Loucy (cell line): ENCODE measurements at regions not wholly inside any gene's neighbourhood (a gene's known extent, or its start where the extent isn't known, plus 50 kb on each side); places are given as distances from the start of the nearest gene placed in this dataset.

Experiments used
- H2AFZ ChIP-seq: fragments of 200-600 bp; sonication (generic); 2 replicates; pipeline ENCODE4 v1.6.0; 2016; ENCODE audit warnings: antibody characterized with exemption, mild to moderate bottlenecking, low read length, moderate library complexity
- H3F3A ChIP-seq: fragments of 200-600 bp; 2 replicates; pipeline ENCODE4 v1.6.0; 2016; ENCODE audit warnings: antibody characterized with exemption, low read depth, mild to moderate bottlenecking
- H3K27me3 ChIP-seq: fragments of 200-600 bp; sonication (generic); 2 replicates; pipeline ENCODE4 v1.6.1; 2014; ENCODE audit warnings: low read length, mild to moderate bottlenecking; ENCODE audit not compliant: insufficient read depth, poor library complexity, severe bottlenecking
- H3K36me3 ChIP-seq: fragments of 200-600 bp; sonication (generic); 2 replicates; pipeline ENCODE4 v1.6.1; 2016; ENCODE audit warnings: low read length; ENCODE audit not compliant: insufficient read depth
- H3K4me1 ChIP-seq: fragments of 200-600 bp; sonication (generic); 2 replicates; pipeline ENCODE4 v1.5.1; 2014; ENCODE audit warnings: low read length, mild to moderate bottlenecking; ENCODE audit not compliant: insufficient read depth, poor library complexity, severe bottlenecking
- H3K4me2 ChIP-seq: fragments of 200-600 bp; sonication (generic); 2 replicates; pipeline ENCODE4 v1.6.0; 2014; ENCODE audit warnings: antibody characterized with exemption, low read length, low read depth, mild to moderate bottlenecking; ENCODE audit not compliant: poor library complexity, severe bottlenecking
- H3K4me3 ChIP-seq: fragments of 200-600 bp; sonication (generic); 2 replicates; pipeline ENCODE4 v1.5.1; 2014; ENCODE audit warnings: low read length, mild to moderate bottlenecking, mixed read lengths; ENCODE audit not compliant: poor library complexity, severe bottlenecking
- H3K79me2 ChIP-seq: fragments of 200-600 bp; sonication (generic); 2 replicates; pipeline ENCODE4 v1.6.1; 2014; ENCODE audit warnings: low read length; ENCODE audit not compliant: insufficient read depth
- H3K9ac ChIP-seq: fragments of 200-600 bp; sonication (generic); 2 replicates; pipeline ENCODE4 v1.6.0; 2014; ENCODE audit warnings: mild to moderate bottlenecking, low read depth, low read length, moderate library complexity; ENCODE audit not compliant: poor library complexity, severe bottlenecking
- H3K9me2 ChIP-seq: fragments of 200-600 bp; sonication (generic); replicated peaks from 2 replicates; pipeline ENCODE4 v1.6.1; 2016; ENCODE audit warnings: low read depth, low read length, mixed read lengths
- H3K9me3 ChIP-seq: fragments of 200-600 bp; sonication (generic); 2 replicates; pipeline ENCODE4 v1.6.1; 2014; ENCODE audit warnings: mild to moderate bottlenecking, antibody characterized with exemption, low read length, low read depth; ENCODE audit not compliant: insufficient read depth
- H4K20me1 ChIP-seq: fragments of 200-600 bp; sonication (generic); 2 replicates; pipeline ENCODE4 v1.6.0; 2014; ENCODE audit warnings: antibody characterized with exemption, low read length, mild to moderate bottlenecking; ENCODE audit not compliant: insufficient read depth, poor library complexity, severe bottlenecking
- EZH2phosphoT487 ChIP-seq: fragments of 200-600 bp; IDR thresholded peaks from 2 replicates; pipeline ENCODE4 v1.6.1; 2018; ENCODE audit warnings: antibody characterized with exemption, mild to moderate bottlenecking, moderate library complexity, borderline replicate concordance
- TF ChIP-seq, protein P1 (sequence below): fragments of 200-600 bp; sonication (generic); conservative IDR thresholded peaks from 2 replicates; pipeline ENCODE4 v1.5.1; 2014; ENCODE audit warnings: mild to moderate bottlenecking, antibody characterized with exemption, low read length

DNA sequence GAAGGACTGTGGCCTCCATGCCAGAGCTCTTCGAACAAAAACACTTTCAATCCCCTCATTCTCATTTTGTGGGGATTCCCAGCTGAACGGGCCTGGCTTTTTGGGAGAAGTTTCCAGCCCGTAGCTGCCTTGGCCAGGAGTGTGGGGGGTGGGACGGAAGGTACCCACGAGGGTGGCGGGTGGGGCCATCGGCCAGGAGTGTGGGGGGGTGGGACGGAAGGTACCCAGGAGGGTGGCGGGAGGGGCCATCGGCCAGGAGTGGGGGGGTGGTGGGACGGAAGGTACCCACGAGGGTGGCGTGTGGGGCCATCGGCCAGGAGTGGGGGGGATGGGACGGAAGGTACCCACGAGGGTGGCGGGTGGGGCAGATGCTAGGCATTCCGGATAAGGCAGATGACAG lies 71.7 kb upstream of the ZBTB18 start:
- Histone ChIP-seq H3K9me3 (no peaks in the 10 kb centered on the region), H3K9ac (no peak overlapping the region), H3K27me3 (no peaks in the 10 kb centered on the region), H4K20me1 (no peaks in the 10 kb centered on the region), H3K36me3 (no peaks in the 10 kb centered on the region), H3K4me1 (no peaks in the 10 kb centered on the region), H3K79me2 (no peaks in the 10 kb centered on the region), H3F3A (no peaks in the 10 kb centered on the region), H2AFZ (no peak overlapping the region), H3K9me2 (no peaks in the 10 kb centered on the region), H3K4me3 (no peak overlapping the region), H3K4me2 (no peak overlapping the region)
- no peak for TF ChIP-seq EZH2phosphoT487
- TF ChIP-seq, protein P1, sequence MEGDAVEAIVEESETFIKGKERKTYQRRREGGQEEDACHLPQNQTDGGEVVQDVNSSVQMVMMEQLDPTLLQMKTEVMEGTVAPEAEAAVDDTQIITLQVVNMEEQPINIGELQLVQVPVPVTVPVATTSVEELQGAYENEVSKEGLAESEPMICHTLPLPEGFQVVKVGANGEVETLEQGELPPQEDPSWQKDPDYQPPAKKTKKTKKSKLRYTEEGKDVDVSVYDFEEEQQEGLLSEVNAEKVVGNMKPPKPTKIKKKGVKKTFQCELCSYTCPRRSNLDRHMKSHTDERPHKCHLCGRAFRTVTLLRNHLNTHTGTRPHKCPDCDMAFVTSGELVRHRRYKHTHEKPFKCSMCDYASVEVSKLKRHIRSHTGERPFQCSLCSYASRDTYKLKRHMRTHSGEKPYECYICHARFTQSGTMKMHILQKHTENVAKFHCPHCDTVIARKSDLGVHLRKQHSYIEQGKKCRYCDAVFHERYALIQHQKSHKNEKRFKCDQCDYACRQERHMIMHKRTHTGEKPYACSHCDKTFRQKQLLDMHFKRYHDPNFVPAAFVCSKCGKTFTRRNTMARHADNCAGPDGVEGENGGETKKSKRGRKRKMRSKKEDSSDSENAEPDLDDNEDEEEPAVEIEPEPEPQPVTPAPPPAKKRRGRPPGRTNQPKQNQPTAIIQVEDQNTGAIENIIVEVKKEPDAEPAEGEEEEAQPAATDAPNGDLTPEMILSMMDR = no peak

DNA sequence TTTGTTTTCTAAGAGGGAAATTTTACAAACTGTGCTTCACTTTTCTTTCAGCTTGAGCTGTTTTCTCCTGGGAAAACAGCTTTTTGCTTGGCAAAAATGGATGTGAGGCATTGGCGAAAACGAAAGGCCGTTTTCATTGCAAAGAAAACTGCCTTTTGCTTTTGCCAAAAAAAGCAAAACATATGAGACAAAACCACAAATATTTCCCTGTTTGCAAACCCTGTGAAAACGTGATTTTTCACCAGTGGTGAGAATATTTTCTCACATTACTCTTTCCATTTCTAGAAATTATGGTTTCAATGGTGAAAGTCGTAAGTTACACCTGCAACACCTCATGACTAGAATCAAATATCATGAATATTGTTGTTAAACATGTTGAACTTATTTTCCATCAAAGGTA lies 74.0 kb upstream of the ZBTB18 start:
- Histone ChIP-seq H2AFZ (no peak overlapping the region), H3K9ac (no peak overlapping the region), H3K4me2 (no peak overlapping the region), H3F3A (no peaks in the 10 kb centered on the region), H3K27me3 (no peaks in the 10 kb centered on the region), H3K9me3 (no peaks in the 10 kb centered on the region), H4K20me1 (no peaks in the 10 kb centered on the region), H3K36me3 (no peaks in the 10 kb centered on the region), H3K4me1 (no peaks in the 10 kb centered on the region), H3K79me2 (no peaks in the 10 kb centered on the region), H3K9me2 (no peaks in the 10 kb centered on the region), H3K4me3 (no peak overlapping the region)
- TF ChIP-seq, protein P1 = no peak
- no peak for TF ChIP-seq EZH2phosphoT487

DNA sequence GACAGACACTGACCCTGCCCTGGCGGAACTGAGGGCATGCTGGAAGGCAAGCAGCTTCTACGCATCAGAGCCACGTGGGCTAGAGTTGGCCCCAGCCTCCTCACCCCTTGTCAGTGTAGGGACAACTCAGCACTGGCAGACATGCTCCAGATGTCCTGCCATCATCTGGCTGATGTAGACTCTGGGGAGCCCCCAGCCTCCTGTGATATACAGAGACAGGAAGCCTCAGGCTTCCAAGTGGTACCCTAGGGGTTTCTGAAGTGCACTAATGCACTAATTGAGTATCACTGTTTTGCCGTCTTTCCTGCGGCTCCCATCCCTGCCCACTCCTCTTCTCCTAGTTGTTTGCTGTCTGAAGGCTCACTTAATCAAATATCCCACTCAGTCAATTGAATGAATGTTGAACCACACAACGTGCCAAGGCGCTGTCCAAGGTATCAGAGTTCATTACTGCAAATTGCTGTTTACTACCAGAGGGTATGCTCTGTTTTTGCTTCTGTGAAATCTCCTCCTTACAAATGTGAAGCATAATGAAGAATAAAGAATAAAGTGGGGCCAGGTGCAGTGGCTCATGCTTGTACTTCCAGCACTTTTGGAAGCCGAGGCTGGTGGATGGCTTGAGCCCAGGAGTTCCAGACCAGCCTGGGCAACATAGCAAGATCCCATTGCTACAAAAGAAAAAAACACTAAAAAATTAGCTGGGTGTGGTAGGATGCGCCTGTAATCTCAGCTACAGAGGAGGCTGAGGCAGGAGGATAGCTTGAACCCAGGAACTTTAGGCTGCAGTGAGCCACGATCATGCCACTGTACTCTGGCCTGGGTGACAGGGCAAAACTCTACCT lies 76.4 kb upstream of the ZBTB18 start:
- Histone ChIP-seq H3K27me3 (no peaks in the 10 kb centered on the region), H3K9me2 (no peaks in the 10 kb centered on the region), H4K20me1 (no peaks in the 10 kb centered on the region), H3K4me1 (no peaks in the 10 kb centered on the region), H3F3A (no peaks in the 10 kb centered on the region), H3K4me2 (no peak overlapping the region), H3K36me3 (no peaks in the 10 kb centered on the region), H3K4me3 (no peak overlapping the region), H3K9ac (no peak overlapping the region), H2AFZ (no peak overlapping the region), H3K9me3 (no peaks in the 10 kb centered on the region), H3K79me2 (no peaks in the 10 kb centered on the region)
- TF ChIP-seq, protein P1 = no peak
- no peak for TF ChIP-seq EZH2phosphoT487
